ENCODE measurements at regions not wholly inside any gene's neighbourhood (a gene's known extent, or its start where the extent isn't known, plus 50 kb on each side); places are given as distances from the start of the nearest gene placed in this dataset.
"Not testable (repeated sequence)": the region's sequence is repeated elsewhere in the genome, so short reads cannot be mapped to it uniquely, and the experiment has no call there.

DNA sequence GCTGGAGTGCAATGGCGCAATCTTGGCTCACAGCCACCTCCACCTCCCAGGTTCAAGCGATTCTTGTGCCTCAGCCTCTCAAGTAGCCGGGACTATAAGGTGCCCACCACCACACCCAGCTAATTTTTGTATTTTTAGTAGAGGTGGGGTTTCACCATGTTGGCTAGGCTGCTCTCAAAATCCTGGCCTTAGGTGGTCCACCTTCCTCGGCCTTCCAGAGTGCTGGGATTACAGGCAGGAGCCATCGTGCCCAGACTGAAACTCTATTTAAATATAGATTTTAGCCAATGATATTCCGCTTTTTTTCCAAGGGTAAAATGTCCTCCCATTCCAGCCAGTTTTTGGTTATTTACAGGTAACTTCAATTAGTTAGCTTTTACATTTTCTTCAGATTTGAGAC, 79.4 kb upstream of the TPTE start:
- TF ChIP-seq, protein P1, sequence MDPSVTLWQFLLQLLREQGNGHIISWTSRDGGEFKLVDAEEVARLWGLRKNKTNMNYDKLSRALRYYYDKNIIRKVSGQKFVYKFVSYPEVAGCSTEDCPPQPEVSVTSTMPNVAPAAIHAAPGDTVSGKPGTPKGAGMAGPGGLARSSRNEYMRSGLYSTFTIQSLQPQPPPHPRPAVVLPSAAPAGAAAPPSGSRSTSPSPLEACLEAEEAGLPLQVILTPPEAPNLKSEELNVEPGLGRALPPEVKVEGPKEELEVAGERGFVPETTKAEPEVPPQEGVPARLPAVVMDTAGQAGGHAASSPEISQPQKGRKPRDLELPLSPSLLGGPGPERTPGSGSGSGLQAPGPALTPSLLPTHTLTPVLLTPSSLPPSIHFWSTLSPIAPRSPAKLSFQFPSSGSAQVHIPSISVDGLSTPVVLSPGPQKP (IDR thresholded peaks at IDR 0.05; ENCODE audit: borderline replicate concordance, low read depth, low read length): not testable (repeated sequence)
- TF ChIP-seq, protein P2, sequence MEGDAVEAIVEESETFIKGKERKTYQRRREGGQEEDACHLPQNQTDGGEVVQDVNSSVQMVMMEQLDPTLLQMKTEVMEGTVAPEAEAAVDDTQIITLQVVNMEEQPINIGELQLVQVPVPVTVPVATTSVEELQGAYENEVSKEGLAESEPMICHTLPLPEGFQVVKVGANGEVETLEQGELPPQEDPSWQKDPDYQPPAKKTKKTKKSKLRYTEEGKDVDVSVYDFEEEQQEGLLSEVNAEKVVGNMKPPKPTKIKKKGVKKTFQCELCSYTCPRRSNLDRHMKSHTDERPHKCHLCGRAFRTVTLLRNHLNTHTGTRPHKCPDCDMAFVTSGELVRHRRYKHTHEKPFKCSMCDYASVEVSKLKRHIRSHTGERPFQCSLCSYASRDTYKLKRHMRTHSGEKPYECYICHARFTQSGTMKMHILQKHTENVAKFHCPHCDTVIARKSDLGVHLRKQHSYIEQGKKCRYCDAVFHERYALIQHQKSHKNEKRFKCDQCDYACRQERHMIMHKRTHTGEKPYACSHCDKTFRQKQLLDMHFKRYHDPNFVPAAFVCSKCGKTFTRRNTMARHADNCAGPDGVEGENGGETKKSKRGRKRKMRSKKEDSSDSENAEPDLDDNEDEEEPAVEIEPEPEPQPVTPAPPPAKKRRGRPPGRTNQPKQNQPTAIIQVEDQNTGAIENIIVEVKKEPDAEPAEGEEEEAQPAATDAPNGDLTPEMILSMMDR (conservative IDR thresholded peaks at IDR 0.05; ENCODE audit: low read depth, low read length): not testable (repeated sequence)
- TF ChIP-seq, protein P3, sequence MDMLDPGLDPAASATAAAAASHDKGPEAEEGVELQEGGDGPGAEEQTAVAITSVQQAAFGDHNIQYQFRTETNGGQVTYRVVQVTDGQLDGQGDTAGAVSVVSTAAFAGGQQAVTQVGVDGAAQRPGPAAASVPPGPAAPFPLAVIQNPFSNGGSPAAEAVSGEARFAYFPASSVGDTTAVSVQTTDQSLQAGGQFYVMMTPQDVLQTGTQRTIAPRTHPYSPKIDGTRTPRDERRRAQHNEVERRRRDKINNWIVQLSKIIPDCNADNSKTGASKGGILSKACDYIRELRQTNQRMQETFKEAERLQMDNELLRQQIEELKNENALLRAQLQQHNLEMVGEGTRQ (IDR thresholded peaks at IDR 0.05; ENCODE audit: low read depth, low read length): not testable (repeated sequence)
- not testable (repeated sequence) for TF ChIP-seq MXI1 (IDR thresholded peaks at IDR 0.05; ENCODE audit: borderline replicate concordance, low read depth, low read length); POLR2A (IDR thresholded peaks at IDR 0.05; ENCODE audit: low read depth, low read length); RCOR1 (IDR thresholded peaks at IDR 0.05; ENCODE audit: insufficient replicate concordance, low read length); MAZ (IDR thresholded peaks at IDR 0.05; ENCODE audit: borderline replicate concordance, low read depth, low read length); RAD21 (IDR thresholded peaks at IDR 0.05; ENCODE audit: low read length); BHLHE40 (IDR thresholded peaks at IDR 0.05; ENCODE audit: low read depth, low read length)

All from IMR-90 (cell line).